Stomach (tissue), 4 donors: ENCODE measurements at regions not wholly inside any gene's neighbourhood (a gene's known extent, or its start where the extent isn't known, plus 50 kb on each side); places are given as distances from the start of the nearest gene placed in this dataset.

Experiments
- POLR2A ChIP-seq, 4 donors: fragments of 450-650 bp; IDR thresholded peaks; one replicate each; pipeline ENCODE4 v1.6.1; 2016; ENCODE audit warnings: antibody characterized with exemption in 4 of 4, control low read depth in 2 of 4, mild to moderate bottlenecking in 1 of 4, moderate library complexity in 1 of 4
- TF ChIP-seq, protein P1 (sequence below), 7 experiments: fragments of 450-650 bp in 4 of 7; fragments of 200-600 bp in 3 of 7; sonication (generic) in 3 of 7; IDR thresholded peaks; one replicate each; pipeline ENCODE4 v1.5.1; 2016 to 2019; ENCODE audit warnings: antibody characterized with exemption in 7 of 7, control low read depth in 2 of 7, mild to moderate bottlenecking in 1 of 7

DNA sequence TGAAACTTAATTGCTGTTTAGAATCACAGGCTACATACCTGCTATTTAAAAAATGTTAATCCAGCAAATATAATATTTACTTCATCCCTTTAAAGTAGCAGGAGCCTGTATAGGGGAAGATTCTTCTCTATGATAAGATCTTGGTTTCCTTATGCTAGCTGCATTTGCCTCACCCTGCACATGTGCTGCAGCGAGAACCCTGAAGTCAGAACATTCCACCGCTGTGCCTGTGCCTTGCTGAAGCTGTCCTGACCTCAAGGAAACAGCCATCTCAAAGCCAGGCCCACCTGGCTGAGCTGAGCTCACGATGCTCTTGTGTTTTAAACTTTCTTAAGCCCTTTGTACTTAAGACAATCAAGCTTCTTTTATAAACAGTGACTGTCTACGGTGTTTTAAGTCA lies 355.0 kb upstream of the PCDH20 start:
- TF ChIP-seq, protein P1, sequence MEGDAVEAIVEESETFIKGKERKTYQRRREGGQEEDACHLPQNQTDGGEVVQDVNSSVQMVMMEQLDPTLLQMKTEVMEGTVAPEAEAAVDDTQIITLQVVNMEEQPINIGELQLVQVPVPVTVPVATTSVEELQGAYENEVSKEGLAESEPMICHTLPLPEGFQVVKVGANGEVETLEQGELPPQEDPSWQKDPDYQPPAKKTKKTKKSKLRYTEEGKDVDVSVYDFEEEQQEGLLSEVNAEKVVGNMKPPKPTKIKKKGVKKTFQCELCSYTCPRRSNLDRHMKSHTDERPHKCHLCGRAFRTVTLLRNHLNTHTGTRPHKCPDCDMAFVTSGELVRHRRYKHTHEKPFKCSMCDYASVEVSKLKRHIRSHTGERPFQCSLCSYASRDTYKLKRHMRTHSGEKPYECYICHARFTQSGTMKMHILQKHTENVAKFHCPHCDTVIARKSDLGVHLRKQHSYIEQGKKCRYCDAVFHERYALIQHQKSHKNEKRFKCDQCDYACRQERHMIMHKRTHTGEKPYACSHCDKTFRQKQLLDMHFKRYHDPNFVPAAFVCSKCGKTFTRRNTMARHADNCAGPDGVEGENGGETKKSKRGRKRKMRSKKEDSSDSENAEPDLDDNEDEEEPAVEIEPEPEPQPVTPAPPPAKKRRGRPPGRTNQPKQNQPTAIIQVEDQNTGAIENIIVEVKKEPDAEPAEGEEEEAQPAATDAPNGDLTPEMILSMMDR (IDR thresholded peaks at IDR 0.05) = no peak
- TF ChIP-seq POLR2A (IDR thresholded peaks at IDR 0.05) = no peak
